D341Med (cell line): ENCODE measurements at regions not wholly inside any gene's neighbourhood (a gene's known extent, or its start where the extent isn't known, plus 50 kb on each side); places are given as distances from the start of the nearest gene placed in this dataset.

Experiments
- DNase-seq: peaks from one replicate; pipeline ENCODE4 v3.0.0; 2012; ENCODE audit warnings: low spot score

- DNase-seq = no peak
These were observed 282.5 kb upstream of the ADARB2 start for GRCh38 chr10:2019803-2020202.

- DNase-seq = no peak
These were observed 282.0 kb upstream of the ADARB2 start for GRCh38 chr10:2019281-2019680.

GRCh38 chr10:2014541-2014940 lies 277.2 kb upstream of the ADARB2 start:
- DNase-seq = no peak

- DNase-seq = no peak
These were observed 274.9 kb upstream of the ADARB2 start for GRCh38 chr10:2012209-2012608.

GRCh38 chr10:2011106-2011716 lies 273.9 kb upstream of the ADARB2 start:
- no peak for DNase-seq

GRCh38 chr10:2005546-2005945 lies 268.2 kb upstream of the ADARB2 start:
- DNase-seq = no peak

- DNase-seq = no peak
These were observed 255.6 kb upstream of the ADARB2 start for GRCh38 chr10:1992930-1993329.

GRCh38 chr10:1989090-1989489 lies 251.8 kb upstream of the ADARB2 start:
- no peak for DNase-seq

- no peak for DNase-seq
These were observed 244.7 kb upstream of the ADARB2 start for GRCh38 chr10:1981976-1982375.

GRCh38 chr10:1980459-1980858 lies 243.1 kb upstream of the ADARB2 start:
- DNase-seq = no peak

- DNase-seq = no peak
These were observed 241.3 kb upstream of the ADARB2 start for GRCh38 chr10:1978584-1978983.

- DNase-seq = peak; percentile 70
These were observed 240.1 kb upstream of the ADARB2 start for GRCh38 chr10:1977461-1977860.

- no peak for DNase-seq
These were observed 235.1 kb upstream of the ADARB2 start for GRCh38 chr10:1972406-1972805.

- DNase-seq = no peak
These were observed 231.1 kb upstream of the ADARB2 start for GRCh38 chr10:1968257-1969033.

GRCh38 chr10:1966712-1967376 lies 229.5 kb upstream of the ADARB2 start:
- DNase-seq = peak; percentile 83

GRCh38 chr10:1964476-1964875 lies 227.2 kb upstream of the ADARB2 start:
- DNase-seq = no peak

GRCh38 chr10:1963341-1963740 lies 226.0 kb upstream of the ADARB2 start:
- no peak for DNase-seq

GRCh38 chr10:1961989-1962388 lies 224.7 kb upstream of the ADARB2 start:
- no peak for DNase-seq

GRCh38 chr10:1960982-1961381 lies 223.7 kb upstream of the ADARB2 start:
- DNase-seq = no peak

- no peak for DNase-seq
These were observed 219.7 kb upstream of the ADARB2 start for GRCh38 chr10:1957057-1957456.

- no peak for DNase-seq
These were observed 217.0 kb upstream of the ADARB2 start for GRCh38 chr10:1954300-1954699.

GRCh38 chr10:1952126-1953095 lies 215.1 kb upstream of the ADARB2 start:
- no peak for DNase-seq
